ACC112 (cell line): ENCODE measurements at regions not wholly inside any gene's neighbourhood (a gene's known extent, or its start where the extent isn't known, plus 50 kb on each side); places are given as distances from the start of the nearest gene placed in this dataset.
A peak's percentile ranks its signal among the peaks of the same experiment; 100 is the strongest.
"Not testable (repeated sequence)": the region's sequence is repeated elsewhere in the genome, so short reads cannot be mapped to it uniquely, and the experiment has no call there.

Source experiments
- H2AFZ ChIP-seq: fragments of 200-600 bp; sonication (generic); one replicate; pipeline ENCODE4 v1.6.0; 2017; ENCODE audit warnings: antibody characterized with exemption, low read length; ENCODE audit not compliant: unreplicated experiment
- H3K27ac ChIP-seq: fragments of 200-600 bp; sonication (generic); 2 replicates; pipeline ENCODE4 v1.5.1; 2014; ENCODE audit warnings: low read depth, mild to moderate bottlenecking, antibody characterized with exemption, low read length, moderate library complexity
- H3K27me3 ChIP-seq: fragments of 200-600 bp; sonication (generic); 2 replicates; pipeline ENCODE4 v1.6.1; 2014; ENCODE audit warnings: mild to moderate bottlenecking, antibody characterized with exemption, low read length, moderate library complexity, mixed read lengths; ENCODE audit not compliant: insufficient read depth
- H3K36me3 ChIP-seq: fragments of 200-600 bp; sonication (generic); 2 replicates; pipeline ENCODE4 v1.6.1; 2016; ENCODE audit warnings: mild to moderate bottlenecking, antibody characterized with exemption, low read length, moderate library complexity, mixed read lengths; ENCODE audit not compliant: insufficient read depth
- H3K4me1 ChIP-seq: fragments of 200-600 bp; sonication (generic); one replicate; pipeline ENCODE4 v1.6.1; 2016; ENCODE audit warnings: low read length, mixed read lengths; ENCODE audit not compliant: insufficient read depth, unreplicated experiment, control insufficient read depth
- H3K4me3 ChIP-seq: fragments of 200-600 bp; sonication (generic); 2 replicates; pipeline ENCODE4 v1.5.1; 2014; ENCODE audit warnings: mild to moderate bottlenecking, low read depth, low read length
- H3K79me2 ChIP-seq: fragments of 200-600 bp; sonication (generic); one replicate; pipeline ENCODE4 v1.6.0; 2016; ENCODE audit warnings: low read length; ENCODE audit not compliant: control insufficient read depth, unreplicated experiment, insufficient read depth

GRCh38 chr9:87359958-87360601 is 137.6 kb upstream of the DAPK1 start:
- Histone ChIP-seq H3K27me3 (no peaks in the 10 kb centered on the region; the same call in 1 of the 2 replicates), H3K4me1 (no peaks in the 10 kb centered on the region), H3K4me3 (no peak overlapping the region), H3K36me3 (no peaks in the 10 kb centered on the region), H3K27ac (no peak overlapping the region), H2AFZ (no peak overlapping the region), H3K79me2 (no peaks in the 10 kb centered on the region)

GRCh38 chr9:87370049-87370685 is 127.5 kb upstream of the DAPK1 start:
- H3K27ac ChIP-seq: no peak overlapping the region
- no peak overlapping the region for H2AFZ ChIP-seq
- no peak overlapping the region for H3K4me3 ChIP-seq
- peaks cover 16% of the 10 kb centered on the region for H3K4me1 ChIP-seq
- H3K79me2 ChIP-seq: no peaks in the 10 kb centered on the region
- no peaks in the 10 kb centered on the region for H3K36me3 ChIP-seq
- H3K27me3 ChIP-seq: 0 out of 2 replicates have a peak, but pooled peaks cover 5% of the 10 kb centered on the region

GRCh38 chr9:87371795-87372355 is 125.8 kb upstream of the DAPK1 start:
- Histone ChIP-seq H2AFZ (no peak overlapping the region), H3K27me3 (0 out of 2 replicates have a peak, but pooled peaks cover 5% of the 10 kb centered on the region), H3K27ac (no peak overlapping the region)

GRCh38 chr9:87372356-87372851 is 125.3 kb upstream of the DAPK1 start:
- H3K27me3 ChIP-seq: 0 out of 2 replicates have a peak, but pooled peaks cover 4% of the 10 kb centered on the region
- H3K4me1 ChIP-seq: peaks cover 30% of the 10 kb centered on the region
- H2AFZ ChIP-seq: no peak overlapping the region
- no peaks in the 10 kb centered on the region for H3K36me3 ChIP-seq
- no peaks in the 10 kb centered on the region for H3K79me2 ChIP-seq
- H3K27ac ChIP-seq: no peak overlapping the region
- H3K4me3 ChIP-seq: no peak overlapping the region

More at GRCh38 chr9:87371795-87372355, 125.8 kb upstream of the DAPK1 start:
- Histone ChIP-seq H3K4me3 (no peak overlapping the region), H3K36me3 (no peaks in the 10 kb centered on the region), H3K4me1 (peaks cover 30% of the 10 kb centered on the region), H3K79me2 (no peaks in the 10 kb centered on the region)

GRCh38 chr9:87374023-87374919 is 123.4 kb upstream of the DAPK1 start:
- not testable (repeated sequence) for H3K27ac ChIP-seq, H3K36me3 ChIP-seq, H3K27me3 ChIP-seq, H3K79me2 ChIP-seq, H3K4me3 ChIP-seq
- Histone ChIP-seq H3K4me1 (peaks cover 30% of the 10 kb centered on the region), H2AFZ (peak overlapping the region; percentile 69)

- no peaks in the 10 kb centered on the region for H3K79me2 ChIP-seq
- 0 out of 2 replicates have a peak overlapping the region, but pooled peaks have one; percentile 27 for H3K27ac ChIP-seq
- H3K27me3 ChIP-seq: no peaks in the 10 kb centered on the region
- H3K4me1 ChIP-seq: peaks cover 30% of the 10 kb centered on the region
- peak overlapping the region; percentile 3; the same call in 1 of the 2 replicates for H3K4me3 ChIP-seq
- no peaks in the 10 kb centered on the region for H3K36me3 ChIP-seq
- no peak overlapping the region for H2AFZ ChIP-seq
Observed at GRCh38 chr9:87375397-87376073, 122.1 kb upstream of the DAPK1 start.

GRCh38 chr9:87378676-87379075 is 119.0 kb upstream of the DAPK1 start:
- Histone ChIP-seq H3K27ac (no peak overlapping the region), H3K4me1 (peaks cover 57% of the 10 kb centered on the region), H2AFZ (no peak overlapping the region), H3K4me3 (no peak overlapping the region), H3K36me3 (no peaks in the 10 kb centered on the region), H3K27me3 (no peaks in the 10 kb centered on the region), H3K79me2 (no peaks in the 10 kb centered on the region)

- Histone ChIP-seq H3K27me3 (no peaks in the 10 kb centered on the region), H3K4me1 (peaks cover 56% of the 10 kb centered on the region), H3K79me2 (no peaks in the 10 kb centered on the region), H2AFZ (no peak overlapping the region), H3K36me3 (no peaks in the 10 kb centered on the region), H3K4me3 (no peak overlapping the region), H3K27ac (no peak overlapping the region)
Observed at GRCh38 chr9:87379300-87379699, 118.4 kb upstream of the DAPK1 start.

GRCh38 chr9:87381050-87381711 is 116.5 kb upstream of the DAPK1 start:
- peak overlapping the region; percentile 79 for H3K27ac ChIP-seq

More at GRCh38 chr9:87381050-87381711, 116.5 kb upstream of the DAPK1 start:
- Histone ChIP-seq H3K4me3 (peak overlapping the region; percentile 22; the same call in 1 of the 2 replicates), H3K27me3 (no peaks in the 10 kb centered on the region), H3K36me3 (no peaks in the 10 kb centered on the region), H3K4me1 (peaks cover 37% of the 10 kb centered on the region), H3K79me2 (no peaks in the 10 kb centered on the region), H2AFZ (peak overlapping the region; percentile 61)
